CD4-positive, alpha-beta T cell treated with Interleukin-6 for 4 hours (primary cell): ENCODE measurements at regions not wholly inside any gene's neighbourhood (a gene's known extent, or its start where the extent isn't known, plus 50 kb on each side); places are given as distances from the start of the nearest gene placed in this dataset.
"Not testable (repeated sequence)": the region's sequence is repeated elsewhere in the genome, so short reads cannot be mapped to it uniquely, and the experiment has no call there.

Experiments used
- DNase-seq: peaks from one replicate; pipeline ENCODE4 v3.0.0-alpha.2; 2020; ENCODE audit warnings: mixed read lengths

GRCh38 chr6:155795173-155795796, 339.6 kb upstream of the NOX3 start:
- no peak for DNase-seq

- DNase-seq: no peak
Observed at GRCh38 chr6:155791891-155792290, 336.3 kb upstream of the NOX3 start.

GRCh38 chr6:155791186-155791585, 335.5 kb upstream of the NOX3 start:
- DNase-seq: no peak

- DNase-seq: no peak
Observed at GRCh38 chr6:155787168-155787567, 331.5 kb upstream of the NOX3 start.

GRCh38 chr6:155786528-155786927, 330.9 kb upstream of the NOX3 start:
- no peak for DNase-seq

GRCh38 chr6:155782739-155783459, 327.3 kb upstream of the NOX3 start:
- DNase-seq: no peak

- DNase-seq: no peak
Observed at GRCh38 chr6:155782320-155782731, 326.7 kb upstream of the NOX3 start.

GRCh38 chr6:155779456-155779855, 323.8 kb upstream of the NOX3 start:
- DNase-seq: no peak

- DNase-seq: no peak
Observed at GRCh38 chr6:155778336-155778735, 322.7 kb upstream of the NOX3 start.

GRCh38 chr6:155771822-155772221, 316.2 kb upstream of the NOX3 start:
- DNase-seq: no peak

GRCh38 chr6:155770856-155771255, 315.2 kb upstream of the NOX3 start:
- no peak for DNase-seq

GRCh38 chr6:155770313-155770712, 314.7 kb upstream of the NOX3 start:
- no peak for DNase-seq

GRCh38 chr6:155765275-155766194, 309.9 kb upstream of the NOX3 start:
- DNase-seq: no peak

- DNase-seq: no peak
Observed at GRCh38 chr6:155762649-155763048, 307.0 kb upstream of the NOX3 start.

- DNase-seq: no peak
Observed at GRCh38 chr6:155755452-155755851, 299.8 kb upstream of the NOX3 start.

GRCh38 chr6:155748778-155749177, 293.1 kb upstream of the NOX3 start:
- not testable (repeated sequence) for DNase-seq

- DNase-seq: no peak
Observed at GRCh38 chr6:155747491-155747890, 291.9 kb upstream of the NOX3 start.

GRCh38 chr6:155740781-155741399, 285.3 kb upstream of the NOX3 start:
- no peak for DNase-seq

GRCh38 chr6:155738602-155739105, 283.0 kb upstream of the NOX3 start:
- no peak for DNase-seq

- DNase-seq: no peak
Observed at GRCh38 chr6:155717374-155717773, 261.7 kb upstream of the NOX3 start.

- no peak for DNase-seq
Observed at GRCh38 chr6:155710704-155711103, 255.1 kb upstream of the NOX3 start.

GRCh38 chr6:155709262-155709661, 253.6 kb upstream of the NOX3 start:
- no peak for DNase-seq

GRCh38 chr6:155708100-155708499, 252.5 kb upstream of the NOX3 start:
- no peak for DNase-seq
